Left ventricle myocardium superior (tissue), 1 donor: ENCODE measurements at regions not wholly inside any gene's neighbourhood (a gene's known extent, or its start where the extent isn't known, plus 50 kb on each side); places are given as distances from the start of the nearest gene placed in this dataset.
"Not testable (repeated sequence)": the region's sequence is repeated elsewhere in the genome, so short reads cannot be mapped to it uniquely, and the experiment has no call there.

Experiments
- ATAC-seq: fragments of 200-7000 bp; cut with Tn5 transposase; one replicate; pipeline ENCODE4 v1.9.1; 2020; ENCODE audit warnings: mild to moderate bottlenecking, moderate library complexity
- DNase-seq: peaks from one replicate; pipeline ENCODE4 v3.0.0-alpha.2; 2020
- intact Hi-C: fragments of 100-400 bp; cut with micrococcal nuclease; formaldehyde crosslinking; loops from one replicate; pipeline ENCODE4 v1.11.0; 2022
- donor health status: DM: no; HTN: yes; CAD: no; lungs with severe emphysema.

- intact Hi-C loops = no loop called here
Measured at GRCh38 chr1:221598122-221598521, 143.8 kb downstream of the DUSP10 start.

GRCh38 chr1:221601166-221601565, 140.7 kb downstream of the DUSP10 start:
- no peak for ATAC-seq
- no peak for DNase-seq
- intact Hi-C loops = no loop called here

More at GRCh38 chr1:221598122-221598521, 143.8 kb downstream of the DUSP10 start:
- ATAC-seq = no peak
- no peak for DNase-seq

DNA sequence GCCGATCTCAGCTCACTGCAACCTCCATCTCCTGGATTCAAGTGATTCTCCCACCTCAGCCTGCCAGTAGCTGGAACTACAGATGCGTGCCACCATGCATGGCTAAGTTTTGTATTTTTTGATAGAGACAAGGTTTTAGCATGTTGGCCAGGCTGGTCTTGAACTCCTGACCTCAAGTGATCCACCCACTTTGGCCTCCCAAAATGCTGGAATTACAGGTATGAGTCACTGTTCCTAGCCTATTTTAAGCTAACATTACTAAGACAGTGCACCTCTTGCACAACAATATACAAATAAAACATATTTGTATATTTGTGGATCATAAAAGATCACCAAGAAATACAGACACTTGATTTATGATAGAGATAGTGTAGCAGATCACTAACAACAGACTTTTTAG, 139.1 kb downstream of the DUSP10 start:
- DNase-seq (no peak), ATAC-seq (no peak)
- intact Hi-C loops = no loop called here

- ATAC-seq, DNase-seq, intact Hi-C loops: not testable (repeated sequence)
Measured at GRCh38 chr1:221604390-221604789, 137.5 kb downstream of the DUSP10 start.

DNA sequence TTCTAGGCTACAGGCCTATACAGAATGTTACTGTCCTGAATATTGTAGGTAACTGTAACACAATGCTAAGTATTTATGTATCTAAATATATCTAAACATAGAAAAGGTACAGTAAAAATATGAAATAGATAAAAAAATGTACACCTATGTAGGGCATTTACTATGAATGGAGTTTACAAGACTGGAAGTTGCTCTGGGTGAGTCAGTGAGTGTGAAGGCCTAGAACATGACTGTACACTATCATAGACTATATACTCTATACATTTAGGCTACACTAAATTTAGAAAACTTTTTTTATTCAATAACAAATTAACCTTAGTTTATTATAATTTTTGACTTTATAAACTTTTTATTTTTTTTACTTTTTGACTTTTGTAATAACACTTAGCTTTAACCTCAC, 136.9 kb downstream of the DUSP10 start:
- no peak for DNase-seq
- ATAC-seq = no peak
- intact Hi-C loops = no loop called here

GRCh38 chr1:221605569-221605968, 136.3 kb downstream of the DUSP10 start:
- DNase-seq = no peak

DNA sequence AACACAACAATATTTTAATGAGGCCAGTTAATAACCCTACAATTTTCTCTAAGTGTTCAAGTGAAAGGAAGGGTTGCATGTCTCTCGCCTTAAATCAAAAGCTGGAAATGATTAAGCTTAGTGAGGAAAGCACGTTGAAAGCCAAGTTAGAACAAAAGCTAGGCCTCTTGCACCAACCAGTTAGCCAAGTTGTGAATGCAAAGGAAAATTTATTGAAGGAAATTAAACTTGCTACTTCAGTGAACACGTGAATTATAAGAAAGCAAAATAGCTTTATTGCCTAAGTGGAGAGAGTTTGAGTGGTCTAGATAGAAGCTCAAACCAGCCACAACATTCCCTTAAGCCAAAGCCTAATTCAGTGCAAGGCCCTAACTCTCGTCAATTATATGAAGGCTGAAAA, 135.6 kb downstream of the DUSP10 start:
- ATAC-seq (no peak), DNase-seq (no peak)
- intact Hi-C loops = no loop called here

More at GRCh38 chr1:221605569-221605968, 136.3 kb downstream of the DUSP10 start:
- ATAC-seq = no peak
- intact Hi-C loops = no loop called here

GRCh38 chr1:221608835-221609320, 133.0 kb downstream of the DUSP10 start:
- intact Hi-C loops = no loop called here
- ATAC-seq = no peak
- DNase-seq = no peak

- no peak for ATAC-seq
Measured at GRCh38 chr1:221611656-221612046, 130.2 kb downstream of the DUSP10 start.

GRCh38 chr1:221612047-221612777, 129.7 kb downstream of the DUSP10 start:
- DNase-seq (peak; percentile 61), ATAC-seq (peak; percentile 95)
- intact Hi-C loops = no loop called here

More at GRCh38 chr1:221611656-221612046, 130.2 kb downstream of the DUSP10 start:
- no peak for DNase-seq
- intact Hi-C loops = no loop called here

GRCh38 chr1:221620437-221621384, 121.2 kb downstream of the DUSP10 start:
- ATAC-seq (no peak), DNase-seq (no peak)
- intact Hi-C loops = no loop called here

GRCh38 chr1:221621683-221622082, 120.2 kb downstream of the DUSP10 start:
- DNase-seq = no peak
- intact Hi-C loops = no loop called here
- no peak for ATAC-seq

- intact Hi-C loops = no loop called here
- no peak for ATAC-seq
Measured at GRCh38 chr1:221622389-221622788, 119.5 kb downstream of the DUSP10 start.

DNA sequence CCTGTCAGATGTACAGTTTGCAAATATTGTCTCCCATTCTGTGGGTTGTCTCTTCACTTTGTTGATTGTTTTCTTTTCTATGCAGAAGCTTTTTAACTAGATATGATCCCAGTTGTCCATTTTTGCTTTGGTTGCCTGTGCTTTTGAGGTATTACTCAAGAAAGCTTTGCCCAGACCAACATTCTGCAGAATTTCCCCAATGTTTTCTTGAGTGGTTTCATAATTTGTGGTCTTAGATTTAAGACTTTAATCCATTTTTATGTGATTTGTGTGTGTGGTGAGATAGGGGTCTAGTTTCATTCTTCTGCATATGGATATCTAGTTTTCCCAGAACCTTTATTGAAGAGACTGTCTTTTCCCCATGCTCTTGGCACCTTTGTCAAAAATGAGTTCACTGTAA, 116.9 kb downstream of the DUSP10 start:
- ATAC-seq (no peak), DNase-seq (no peak)
- intact Hi-C loops = no loop called here

More at GRCh38 chr1:221622389-221622788, 119.5 kb downstream of the DUSP10 start:
- DNase-seq = no peak

GRCh38 chr1:221626041-221626440, 115.8 kb downstream of the DUSP10 start:
- intact Hi-C loops = no loop called here
- ATAC-seq (no peak), DNase-seq (no peak)

GRCh38 chr1:221630236-221630635, 111.7 kb downstream of the DUSP10 start:
- no peak for ATAC-seq
- intact Hi-C loops = loop anchor here (10.0 kb wide), 1 partner anchor 135 kb away; no protein-coding TSS in a partner anchor
- DNase-seq = no peak

DNA sequence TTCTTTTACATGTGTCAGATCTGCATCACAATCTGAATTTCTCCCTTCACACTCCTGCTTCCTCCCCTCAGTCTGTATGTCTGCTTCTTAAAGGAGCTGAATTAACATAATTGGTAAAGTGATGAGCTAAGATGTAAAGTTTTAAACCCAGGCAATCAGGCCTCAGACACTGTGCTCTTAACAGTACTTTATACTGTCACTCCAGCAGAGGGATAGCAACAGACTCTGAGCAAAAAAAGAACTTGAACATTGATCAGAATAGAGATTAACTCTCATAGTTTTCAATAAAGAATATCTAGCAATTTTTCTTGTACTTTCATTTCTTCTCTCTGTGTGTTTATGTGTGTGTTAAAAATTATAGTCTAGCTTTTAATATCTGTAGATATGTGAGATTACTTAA, 110.3 kb downstream of the DUSP10 start:
- intact Hi-C loops = loop anchor here (10.0 kb wide), 1 partner anchor 137 kb away; no protein-coding TSS in a partner anchor
- ATAC-seq (no peak), DNase-seq (no peak)

DNA sequence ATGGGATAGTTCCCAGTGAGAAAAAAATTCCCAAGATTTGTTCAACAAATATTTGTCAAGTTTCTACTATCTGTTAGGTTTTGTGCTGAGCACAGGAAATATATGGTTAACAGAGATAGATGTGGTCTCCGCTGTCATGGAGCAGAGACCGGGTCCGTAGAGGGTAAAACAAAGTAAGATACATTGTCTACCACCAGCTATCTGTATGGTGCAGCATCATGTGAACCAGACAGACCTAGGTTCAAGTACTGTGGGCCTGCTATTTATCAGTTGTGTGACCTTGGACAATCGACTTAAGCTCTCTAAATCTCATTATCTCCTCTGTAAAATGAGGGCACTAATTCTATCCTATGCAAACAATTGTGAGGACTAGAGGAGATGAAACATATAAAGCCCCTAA, 109.8 kb downstream of the DUSP10 start:
- DNase-seq (no peak), ATAC-seq (no peak)
- intact Hi-C loops = loop anchor here (10.0 kb wide), 1 partner anchor 137 kb away; no protein-coding TSS in a partner anchor

DNA sequence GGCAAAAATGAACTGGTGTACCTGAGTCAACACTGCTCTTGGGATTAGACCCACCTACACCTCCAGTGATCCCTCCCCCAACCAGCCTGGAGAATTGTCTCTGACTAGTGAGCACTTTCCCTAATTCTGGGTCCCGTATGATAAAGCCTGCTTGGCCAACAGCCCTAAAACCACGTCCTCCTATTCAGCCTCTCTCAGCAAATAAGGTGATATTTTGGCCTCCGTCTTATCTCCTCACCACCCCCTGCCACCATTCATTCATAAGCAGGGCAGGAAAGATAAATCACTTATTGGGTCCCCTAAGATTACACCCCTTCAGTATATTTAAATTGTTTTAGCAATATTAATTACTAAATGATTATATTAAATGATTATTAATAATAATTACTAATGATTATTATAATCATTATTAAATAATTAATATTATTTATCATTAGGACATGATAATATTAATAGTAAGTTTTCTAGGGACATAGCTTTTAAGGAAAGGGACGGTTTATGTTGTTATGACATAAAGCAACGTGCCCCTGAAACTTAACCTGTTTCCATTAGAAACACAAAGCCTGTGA, 108.0 kb downstream of the DUSP10 start:
- DNase-seq = no peak
- no peak for ATAC-seq
- intact Hi-C loops = loop anchor here (10.0 kb wide), 1 partner anchor 139 kb away; no protein-coding TSS in a partner anchor
